ENCODE measurements at regions not wholly inside any gene's neighbourhood (a gene's known extent, or its start where the extent isn't known, plus 50 kb on each side); places are given as distances from the start of the nearest gene placed in this dataset.

DNA sequence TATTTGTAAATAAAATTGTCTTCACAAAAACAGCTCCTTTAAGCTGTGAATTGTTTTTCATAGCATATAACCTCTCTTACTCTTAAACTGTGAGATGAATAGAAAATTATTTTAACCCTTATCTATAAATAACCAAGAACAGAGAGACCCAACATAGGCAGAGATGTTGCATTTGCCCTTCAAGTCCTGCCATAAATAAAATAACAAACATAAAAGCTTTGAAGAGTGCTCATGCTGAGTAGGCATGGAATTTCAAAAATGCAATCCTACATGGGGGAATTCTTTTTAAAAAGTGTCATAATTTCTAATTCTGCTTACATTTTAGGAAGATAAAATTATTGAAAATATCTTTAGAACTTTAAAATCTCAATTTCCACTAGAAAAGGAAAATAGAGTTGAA is 124.1 kb upstream of the FERD3L start:
- H3K27ac Mint-ChIP-seq (ENCODE audit: low read depth, unreplicated experiment): no peak overlapping the region
- TF ChIP-seq, protein P1, sequence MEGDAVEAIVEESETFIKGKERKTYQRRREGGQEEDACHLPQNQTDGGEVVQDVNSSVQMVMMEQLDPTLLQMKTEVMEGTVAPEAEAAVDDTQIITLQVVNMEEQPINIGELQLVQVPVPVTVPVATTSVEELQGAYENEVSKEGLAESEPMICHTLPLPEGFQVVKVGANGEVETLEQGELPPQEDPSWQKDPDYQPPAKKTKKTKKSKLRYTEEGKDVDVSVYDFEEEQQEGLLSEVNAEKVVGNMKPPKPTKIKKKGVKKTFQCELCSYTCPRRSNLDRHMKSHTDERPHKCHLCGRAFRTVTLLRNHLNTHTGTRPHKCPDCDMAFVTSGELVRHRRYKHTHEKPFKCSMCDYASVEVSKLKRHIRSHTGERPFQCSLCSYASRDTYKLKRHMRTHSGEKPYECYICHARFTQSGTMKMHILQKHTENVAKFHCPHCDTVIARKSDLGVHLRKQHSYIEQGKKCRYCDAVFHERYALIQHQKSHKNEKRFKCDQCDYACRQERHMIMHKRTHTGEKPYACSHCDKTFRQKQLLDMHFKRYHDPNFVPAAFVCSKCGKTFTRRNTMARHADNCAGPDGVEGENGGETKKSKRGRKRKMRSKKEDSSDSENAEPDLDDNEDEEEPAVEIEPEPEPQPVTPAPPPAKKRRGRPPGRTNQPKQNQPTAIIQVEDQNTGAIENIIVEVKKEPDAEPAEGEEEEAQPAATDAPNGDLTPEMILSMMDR (IDR thresholded peaks at IDR 0.05; ENCODE audit: unreplicated experiment): no peak
- H3K27me3 Mint-ChIP-seq (ENCODE audit: insufficient read depth, unreplicated experiment): no peaks in the 10 kb centered on the region
- intact Hi-C loops (cut with micrococcal nuclease): no loop called here
- ChIA-PET POLR2A (interaction anchor here (0.6 kb wide), 1 partner anchor 1824 kb away, joined by 3 read pairs; no protein-coding TSS in a partner anchor), CTCF (interaction anchor here (1.2 kb wide), 1 partner anchor 576 kb away, joined by 3 read pairs; no protein-coding TSS in a partner anchor)
- BruUV-seq (replicated peaks): no TSS peak
- no peak overlapping the region for H3K4me3 Mint-ChIP-seq (ENCODE audit: unreplicated experiment)
- no peaks in the 10 kb centered on the region for H3K4me1 Mint-ChIP-seq (ENCODE audit: insufficient read depth, unreplicated experiment)
- no peaks in the 10 kb centered on the region for H3K9me3 Mint-ChIP-seq (ENCODE audit: unreplicated experiment)
- no peaks in the 10 kb centered on the region for H3K36me3 Mint-ChIP-seq (ENCODE audit: insufficient read depth, unreplicated experiment)
- DNase-seq (ENCODE audit: unreplicated experiment): no peak

DNA sequence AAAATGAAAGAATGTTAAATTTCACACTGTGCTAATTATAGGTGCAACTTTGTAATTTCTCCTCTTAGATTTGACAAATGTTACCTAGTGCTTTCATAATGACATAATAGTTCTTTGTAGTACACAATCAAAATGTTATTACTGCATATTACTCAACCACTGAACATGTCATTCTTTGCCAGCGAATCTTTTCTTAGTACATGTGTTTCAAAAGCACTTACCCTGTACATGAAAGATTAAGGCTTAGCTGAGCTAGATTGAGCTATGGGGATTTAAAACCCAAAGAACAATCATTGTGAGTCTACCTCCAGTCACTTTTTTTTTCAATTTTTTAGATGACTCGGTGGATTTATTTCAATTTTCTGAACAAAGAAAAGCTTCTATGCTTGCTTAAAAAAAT is 123.5 kb upstream of the FERD3L start:
- H3K27me3 Mint-ChIP-seq (ENCODE audit: insufficient read depth, unreplicated experiment): no peaks in the 10 kb centered on the region
- TF ChIP-seq, protein P1 (IDR thresholded peaks at IDR 0.05; ENCODE audit: unreplicated experiment): no peak
- peak; percentile 65 for DNase-seq (ENCODE audit: unreplicated experiment)
- intact Hi-C loops (cut with micrococcal nuclease): no loop called here
- CTCF ChIA-PET: interaction anchor here (1.2 kb wide), 1 partner anchor 575 kb away, joined by 3 read pairs; no protein-coding TSS in a partner anchor
- no peaks in the 10 kb centered on the region for H3K9me3 Mint-ChIP-seq (ENCODE audit: unreplicated experiment)
- POLR2A ChIA-PET: interaction anchor here (0.6 kb wide), 1 partner anchor 1824 kb away, joined by 3 read pairs; no protein-coding TSS in a partner anchor
- H3K36me3 Mint-ChIP-seq (ENCODE audit: insufficient read depth, unreplicated experiment): no peaks in the 10 kb centered on the region
- H3K4me3 Mint-ChIP-seq (ENCODE audit: unreplicated experiment): peak overlapping the region; percentile 36
- H3K4me1 Mint-ChIP-seq (ENCODE audit: insufficient read depth, unreplicated experiment): no peaks in the 10 kb centered on the region
- H3K27ac Mint-ChIP-seq (ENCODE audit: low read depth, unreplicated experiment): peak overlapping the region; percentile 49
- no TSS peak for BruUV-seq (replicated peaks)

DNA sequence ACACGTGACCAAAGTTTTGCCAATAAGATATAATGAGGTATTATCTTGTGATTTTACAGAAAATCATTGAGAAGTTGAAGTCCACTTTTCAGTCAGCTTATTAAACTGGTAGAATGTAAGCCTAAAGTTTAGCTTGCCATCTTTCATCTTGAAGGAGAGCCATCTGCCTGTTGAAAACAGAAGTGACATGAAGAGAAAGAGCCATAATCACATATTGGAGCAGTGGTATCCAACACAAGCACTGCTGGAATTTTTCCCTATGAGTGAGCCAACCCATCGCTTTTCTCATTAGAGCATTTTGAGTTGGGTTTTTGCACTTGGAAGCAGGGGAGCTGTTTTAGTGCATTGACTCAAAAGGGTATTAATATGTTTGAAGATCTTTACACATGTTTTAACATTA is 117.6 kb upstream of the FERD3L start:
- no peaks in the 10 kb centered on the region for H3K36me3 Mint-ChIP-seq (ENCODE audit: insufficient read depth, unreplicated experiment)
- no peak overlapping the region for H3K27ac Mint-ChIP-seq (ENCODE audit: low read depth, unreplicated experiment)
- no peak overlapping the region for H3K4me3 Mint-ChIP-seq (ENCODE audit: unreplicated experiment)
- no peaks in the 10 kb centered on the region for H3K4me1 Mint-ChIP-seq (ENCODE audit: insufficient read depth, unreplicated experiment)
- TF ChIP-seq, protein P1 (IDR thresholded peaks at IDR 0.05; ENCODE audit: unreplicated experiment): no peak
- DNase-seq (ENCODE audit: unreplicated experiment): no peak
- no peaks in the 10 kb centered on the region for H3K27me3 Mint-ChIP-seq (ENCODE audit: insufficient read depth, unreplicated experiment)
- peaks cover 8% of the 10 kb centered on the region for H3K9me3 Mint-ChIP-seq (ENCODE audit: unreplicated experiment)
- ChIA-PET POLR2A (no interaction called here), CTCF (interaction anchor here (1.1 kb wide), 1 partner anchor 10 kb away, joined by 3 read pairs; no protein-coding TSS in a partner anchor)
- no TSS peak for BruUV-seq (replicated peaks)
- intact Hi-C loops (cut with micrococcal nuclease): no loop called here

DNA sequence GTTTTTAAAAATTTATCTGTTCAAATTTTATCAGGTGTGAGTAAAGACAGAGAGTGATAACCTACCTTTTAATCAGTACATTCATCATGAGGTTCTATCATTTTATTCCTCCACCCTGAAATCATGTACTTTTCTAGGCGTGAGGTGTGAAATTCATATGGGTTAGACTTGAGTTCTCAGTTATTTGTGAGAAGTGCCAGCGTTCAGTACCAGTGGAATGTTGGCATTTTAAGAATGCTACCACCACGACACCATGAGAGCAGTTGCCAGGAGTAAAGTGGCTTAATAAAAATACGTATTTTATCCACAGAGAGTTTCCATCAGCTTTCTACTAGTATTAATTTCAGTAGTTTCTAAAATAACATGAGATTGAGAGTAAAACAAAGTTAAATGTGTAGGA is 104.1 kb upstream of the FERD3L start:
- no TSS peak for BruUV-seq (replicated peaks)
- TF ChIP-seq, protein P1 (IDR thresholded peaks at IDR 0.05; ENCODE audit: unreplicated experiment): no peak
- no peaks in the 10 kb centered on the region for H3K9me3 Mint-ChIP-seq (ENCODE audit: unreplicated experiment)
- H3K27ac Mint-ChIP-seq (ENCODE audit: low read depth, unreplicated experiment): no peak overlapping the region
- POLR2A ChIA-PET: interaction anchor here (0.9 kb wide), 1 partner anchor 15 kb away, joined by 3 read pairs; no protein-coding TSS in a partner anchor
- H3K4me3 Mint-ChIP-seq (ENCODE audit: unreplicated experiment): no peak overlapping the region
- intact Hi-C loops (cut with micrococcal nuclease): no loop called here
- no peaks in the 10 kb centered on the region for H3K27me3 Mint-ChIP-seq (ENCODE audit: insufficient read depth, unreplicated experiment)
- no peaks in the 10 kb centered on the region for H3K36me3 Mint-ChIP-seq (ENCODE audit: insufficient read depth, unreplicated experiment)
- no peaks in the 10 kb centered on the region for H3K4me1 Mint-ChIP-seq (ENCODE audit: insufficient read depth, unreplicated experiment)
- no peak for DNase-seq (ENCODE audit: unreplicated experiment)
- CTCF ChIA-PET: interaction anchor here (0.6 kb wide), 1 partner anchor 14 kb away, joined by 3 read pairs; no protein-coding TSS in a partner anchor
